HFF-Myc (cell line): ENCODE measurements at regions not wholly inside any gene's neighbourhood (a gene's known extent, or its start where the extent isn't known, plus 50 kb on each side); places are given as distances from the start of the nearest gene placed in this dataset.

ENCODE experiments used
- DNase-seq: peaks from one replicate; pipeline ENCODE4 v3.0.0-alpha.2; 2011; ENCODE audit warnings: low read depth; ENCODE audit errors: extremely low read depth
- H3K4me3 ChIP-seq: replicated peaks from 2 replicates; pipeline ENCODE4 v1.5.1; 2011; ENCODE audit warnings: low read depth, mild to moderate bottlenecking, control low read depth, low read length
- CTCF ChIP-seq: IDR thresholded peaks from 2 replicates; pipeline ENCODE4 v1.5.1; 2012; ENCODE audit warnings: mild to moderate bottlenecking, low read depth, low read length, control low read depth; ENCODE audit errors: missing control alignments

GRCh38 chr15:35991386-35991785, 445.4 kb upstream of the DPH6 start:
- no peak for TF ChIP-seq CTCF
- H3K4me3 ChIP-seq, result no peak overlapping the region
- DNase-seq, result no peak

- H3K4me3 ChIP-seq, result no peak overlapping the region
- no peak for DNase-seq
Observed at GRCh38 chr15:35992791-35993190, 446.8 kb upstream of the DPH6 start.

GRCh38 chr15:35993196-35993595, 447.2 kb upstream of the DPH6 start:
- DNase-seq, result no peak
- no peak overlapping the region for H3K4me3 ChIP-seq
- no peak for TF ChIP-seq CTCF

More at GRCh38 chr15:35992791-35993190, 446.8 kb upstream of the DPH6 start:
- no peak for TF ChIP-seq CTCF

- DNase-seq, result no peak
- H3K4me3 ChIP-seq, result no peak overlapping the region
- TF ChIP-seq CTCF, result no peak
Observed at GRCh38 chr15:35994876-35995275, 448.9 kb upstream of the DPH6 start.

- no peak for DNase-seq
Observed at GRCh38 chr15:35998663-35999602, 453.0 kb upstream of the DPH6 start.

GRCh38 chr15:36004891-36005490, 459.0 kb upstream of the DPH6 start:
- no peak overlapping the region for H3K4me3 ChIP-seq
- TF ChIP-seq CTCF, result no peak
- no peak for DNase-seq

More at GRCh38 chr15:35998663-35999602, 453.0 kb upstream of the DPH6 start:
- TF ChIP-seq CTCF, result no peak
- no peak overlapping the region for H3K4me3 ChIP-seq
